LNCAP (cell line): ENCODE measurements at regions not wholly inside any gene's neighbourhood (a gene's known extent, or its start where the extent isn't known, plus 50 kb on each side); places are given as distances from the start of the nearest gene placed in this dataset.

Experiments
- TF ChIP-seq, protein P1 (sequence below): fragments of 450-650 bp; IDR thresholded peaks from 2 replicates; pipeline ENCODE4 v1.5.1; 2017; ENCODE audit warnings: mild to moderate bottlenecking

DNA sequence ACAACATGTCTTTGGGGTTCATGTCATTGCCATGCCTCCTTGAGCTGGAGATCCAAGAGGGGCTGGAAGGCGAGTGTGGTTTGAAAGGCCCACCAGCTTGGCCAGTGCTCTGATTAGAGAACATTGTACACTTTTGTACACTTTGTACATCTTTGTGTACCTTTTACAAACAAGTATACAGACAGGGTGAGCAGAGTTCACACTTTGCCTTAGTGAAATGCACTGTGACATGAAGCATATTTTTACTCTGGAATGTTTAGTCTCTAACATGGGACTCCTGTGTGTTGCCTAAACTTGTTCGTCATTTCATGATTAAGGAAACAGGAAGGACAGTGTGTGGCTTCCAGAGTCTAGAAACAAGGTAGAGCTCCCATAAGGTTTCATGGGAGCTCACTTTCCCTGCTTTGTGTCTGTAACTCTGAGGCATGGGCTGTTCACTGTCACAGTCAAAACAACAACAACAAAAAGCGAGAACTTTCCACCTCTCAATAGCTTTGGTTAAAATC is 225.8 kb upstream of the SOX4 start:
- TF ChIP-seq, protein P1, sequence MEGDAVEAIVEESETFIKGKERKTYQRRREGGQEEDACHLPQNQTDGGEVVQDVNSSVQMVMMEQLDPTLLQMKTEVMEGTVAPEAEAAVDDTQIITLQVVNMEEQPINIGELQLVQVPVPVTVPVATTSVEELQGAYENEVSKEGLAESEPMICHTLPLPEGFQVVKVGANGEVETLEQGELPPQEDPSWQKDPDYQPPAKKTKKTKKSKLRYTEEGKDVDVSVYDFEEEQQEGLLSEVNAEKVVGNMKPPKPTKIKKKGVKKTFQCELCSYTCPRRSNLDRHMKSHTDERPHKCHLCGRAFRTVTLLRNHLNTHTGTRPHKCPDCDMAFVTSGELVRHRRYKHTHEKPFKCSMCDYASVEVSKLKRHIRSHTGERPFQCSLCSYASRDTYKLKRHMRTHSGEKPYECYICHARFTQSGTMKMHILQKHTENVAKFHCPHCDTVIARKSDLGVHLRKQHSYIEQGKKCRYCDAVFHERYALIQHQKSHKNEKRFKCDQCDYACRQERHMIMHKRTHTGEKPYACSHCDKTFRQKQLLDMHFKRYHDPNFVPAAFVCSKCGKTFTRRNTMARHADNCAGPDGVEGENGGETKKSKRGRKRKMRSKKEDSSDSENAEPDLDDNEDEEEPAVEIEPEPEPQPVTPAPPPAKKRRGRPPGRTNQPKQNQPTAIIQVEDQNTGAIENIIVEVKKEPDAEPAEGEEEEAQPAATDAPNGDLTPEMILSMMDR: no peak

DNA sequence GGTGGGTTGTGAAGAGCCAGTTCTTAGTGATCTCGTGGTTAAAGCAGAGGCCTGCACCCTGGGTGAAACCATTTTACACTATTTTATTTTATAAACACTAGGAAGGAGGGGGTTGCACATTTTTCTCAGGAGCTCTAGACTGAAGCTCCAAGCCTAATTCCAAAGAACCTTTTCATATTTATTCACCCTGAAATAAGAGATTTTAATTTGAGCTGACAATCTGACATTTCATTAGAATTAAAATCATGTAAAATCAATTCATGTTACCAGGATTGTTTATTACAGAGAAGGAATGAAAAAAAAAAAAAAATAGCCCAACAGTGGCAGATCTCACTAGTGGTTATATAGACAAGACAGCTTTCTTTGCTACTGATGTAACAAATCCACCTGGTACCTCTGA is 222.5 kb upstream of the SOX4 start:
- TF ChIP-seq, protein P1: no peak

DNA sequence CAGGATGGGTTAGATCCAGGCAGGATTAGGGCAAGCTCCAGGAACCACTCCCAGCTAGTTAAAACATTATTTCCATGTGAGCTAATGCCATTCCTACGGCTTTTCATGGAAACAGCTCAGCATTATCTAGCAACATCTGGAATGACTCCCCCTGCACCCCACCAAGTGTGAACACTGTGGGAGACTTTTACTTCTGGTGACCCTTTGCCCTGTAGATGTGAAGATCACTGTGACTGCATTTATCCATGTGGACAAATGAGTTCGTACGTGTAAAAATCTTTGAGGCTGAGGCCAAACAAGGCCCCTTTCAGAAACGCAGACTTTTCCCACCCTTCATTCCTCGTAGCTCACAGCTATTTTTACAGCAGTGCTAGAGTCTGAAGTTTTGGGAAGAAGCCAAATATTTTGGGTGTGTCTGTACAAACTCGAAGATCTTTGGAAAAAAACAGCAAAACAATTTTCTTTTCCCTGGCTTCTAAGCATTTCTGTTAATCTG is 221.8 kb upstream of the SOX4 start:
- TF ChIP-seq, protein P1: no peak

DNA sequence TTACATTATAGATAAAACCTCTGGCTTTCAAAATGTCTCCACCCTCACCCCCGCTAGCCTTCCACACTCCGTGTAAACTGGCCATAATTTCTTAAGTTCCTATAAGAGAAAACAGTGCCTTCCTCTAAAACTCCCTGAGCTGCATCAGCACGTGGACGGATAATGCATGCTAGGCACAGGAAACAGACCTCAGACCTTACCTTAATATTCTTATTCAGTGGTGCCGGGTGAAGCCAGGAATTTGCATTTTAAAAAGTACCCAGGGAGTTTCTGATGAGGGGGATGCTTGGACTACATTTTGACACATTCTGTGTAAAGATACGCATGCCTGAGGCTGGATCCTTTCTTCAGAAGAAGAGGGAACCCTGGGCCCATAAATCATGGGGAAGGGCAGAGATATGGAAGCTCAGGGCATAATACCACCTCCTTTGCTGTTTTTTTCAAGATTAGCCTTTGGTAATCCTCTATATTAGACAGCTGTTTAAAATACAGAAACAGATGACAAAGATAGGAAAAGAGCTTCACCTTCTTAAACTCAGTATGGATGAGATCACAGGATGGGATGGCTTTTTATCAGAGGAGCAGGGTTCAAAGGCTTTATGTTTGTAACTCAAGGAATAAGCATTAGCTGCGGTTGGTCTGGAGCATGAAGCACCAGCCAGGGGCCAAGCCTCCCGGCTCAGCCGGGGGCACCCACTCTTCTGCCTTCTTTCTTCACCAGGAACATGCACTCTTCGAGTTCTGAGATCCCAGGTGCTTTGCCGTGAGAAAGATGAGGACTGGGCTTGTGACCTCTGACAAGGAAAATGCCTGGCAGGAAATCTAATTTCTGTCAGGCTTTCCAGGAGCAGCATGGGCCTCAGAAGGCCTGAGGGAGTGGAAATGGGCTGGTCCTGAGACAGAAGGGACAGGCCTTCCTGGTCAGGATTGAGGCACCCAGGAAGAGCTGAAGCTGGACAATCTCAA is 218.1 kb upstream of the SOX4 start:
- TF ChIP-seq, protein P1: no peak

DNA sequence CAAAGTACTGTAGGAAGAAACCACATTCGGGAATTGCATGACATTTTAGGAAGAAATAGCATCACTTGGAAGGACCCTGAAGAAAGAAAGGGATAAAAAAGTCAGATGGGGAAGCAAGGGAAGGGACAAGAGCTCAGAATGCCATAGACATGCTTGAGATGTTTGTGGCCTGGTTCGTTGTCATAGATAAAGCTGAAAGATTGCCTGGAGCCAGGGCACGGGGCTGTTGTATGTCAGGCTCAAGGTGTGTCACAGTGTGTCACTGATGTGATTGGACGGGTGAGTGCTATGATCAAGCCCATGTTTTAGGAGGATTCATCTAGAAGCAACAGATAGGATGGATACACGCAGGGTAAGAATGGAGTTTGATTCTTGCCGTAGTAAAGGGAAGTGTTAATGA is 216.2 kb upstream of the SOX4 start:
- TF ChIP-seq, protein P1: no peak

DNA sequence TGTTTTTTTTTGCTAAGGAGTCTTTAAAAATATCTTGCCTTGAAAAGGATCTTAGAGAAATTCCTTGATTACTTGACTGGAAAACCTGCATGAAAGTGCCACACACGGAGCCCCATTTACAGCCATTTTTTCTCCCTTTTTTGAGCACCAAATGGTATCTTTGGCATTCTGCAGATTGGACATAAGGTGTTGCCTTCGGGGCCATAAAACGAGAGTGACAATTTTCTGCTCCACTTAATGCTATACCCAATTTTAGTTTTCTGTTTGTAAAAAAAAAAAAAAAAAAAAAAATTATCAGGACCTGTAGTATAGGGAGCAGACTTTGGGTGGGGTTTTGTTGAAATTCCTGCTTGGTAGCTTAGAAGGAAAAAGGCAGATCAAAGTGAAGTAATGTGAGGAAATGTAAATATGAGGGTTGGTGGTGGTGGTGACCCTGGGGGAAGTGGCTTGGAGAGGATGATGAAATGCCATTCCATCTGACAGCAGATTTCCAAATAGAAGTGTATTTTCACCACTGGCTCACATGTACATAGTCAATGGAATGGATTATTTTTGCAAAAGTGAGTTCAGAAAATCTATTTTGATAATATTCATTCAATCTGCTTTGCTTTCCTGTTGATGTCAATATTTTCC is 212.1 kb upstream of the SOX4 start:
- TF ChIP-seq, protein P1: no peak

DNA sequence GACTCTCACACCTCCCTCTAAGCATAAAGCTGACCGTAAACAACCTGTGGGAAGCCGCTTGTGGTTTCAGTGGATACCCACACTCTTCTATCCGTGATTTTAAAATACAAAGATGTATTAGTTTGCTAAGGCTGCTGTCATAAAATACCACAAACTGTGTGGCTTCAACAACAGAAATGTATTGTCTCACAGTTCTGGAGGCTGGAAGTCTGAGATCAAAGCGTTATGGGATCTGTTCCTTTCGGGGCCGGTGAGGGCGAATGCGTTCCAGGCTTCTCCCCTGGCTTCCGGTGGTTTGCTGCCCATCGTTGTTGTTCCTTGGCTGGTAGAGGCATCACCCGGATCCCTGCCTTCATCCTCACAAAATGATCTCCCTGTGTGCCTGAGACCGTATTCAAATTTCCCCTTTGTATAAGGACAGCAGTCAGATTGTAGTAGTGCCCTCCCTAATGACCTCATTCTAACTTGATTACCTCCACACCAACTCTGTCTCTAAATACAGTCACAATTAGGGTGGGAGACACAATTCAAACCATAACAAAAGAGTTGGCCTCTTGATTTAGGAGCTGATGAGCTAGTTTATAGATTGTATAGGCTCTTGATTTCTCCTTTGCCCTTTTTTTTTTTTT is 210.6 kb upstream of the SOX4 start:
- TF ChIP-seq, protein P1: no peak
